HEK293 (cell line): ENCODE measurements at regions not wholly inside any gene's neighbourhood (a gene's known extent, or its start where the extent isn't known, plus 50 kb on each side); places are given as distances from the start of the nearest gene placed in this dataset.

Source experiments
- AEBP2 ChIP-seq: fragments of 450-650 bp; formaldehyde crosslinking; IDR thresholded peaks from 2 replicates; pipeline ENCODE4 v1.5.1; 2016; ENCODE audit warnings: missing biosample characterization, missing genetic modification characterization, borderline replicate concordance
- CTCF ChIP-seq: fragments of 450-650 bp; formaldehyde crosslinking; IDR thresholded peaks from 2 replicates; pipeline ENCODE4 v1.5.1; 2016; ENCODE audit warnings: missing biosample characterization, missing genetic modification characterization
- GLIS2 ChIP-seq: fragments of 450-650 bp; formaldehyde crosslinking; IDR thresholded peaks from 2 replicates; pipeline ENCODE4 v1.5.1; 2016; ENCODE audit warnings: missing biosample characterization, missing genetic modification characterization
- PATZ1 ChIP-seq: fragments of 450-650 bp; formaldehyde crosslinking; IDR thresholded peaks from 2 replicates; pipeline ENCODE4 v1.5.1; 2016; ENCODE audit warnings: missing biosample characterization, missing genetic modification characterization
- PRDM4 ChIP-seq: fragments of 450-650 bp; formaldehyde crosslinking; IDR thresholded peaks from 2 replicates; pipeline ENCODE4 v1.5.1; 2017; ENCODE audit warnings: missing biosample characterization, missing genetic modification characterization
- SALL2 ChIP-seq: fragments of 450-650 bp; formaldehyde crosslinking; IDR thresholded peaks from 2 replicates; pipeline ENCODE4 v1.5.0; 2017; ENCODE audit warnings: missing biosample characterization, mild to moderate bottlenecking, missing genetic modification characterization, borderline replicate concordance
- SP2 ChIP-seq: fragments of 450-650 bp; formaldehyde crosslinking; IDR thresholded peaks from 2 replicates; pipeline ENCODE4 v1.5.1; 2016; ENCODE audit warnings: missing biosample characterization, missing genetic modification characterization
- ZBTB11 ChIP-seq: fragments of 450-650 bp; formaldehyde crosslinking; conservative IDR thresholded peaks from 2 replicates; pipeline ENCODE4 v1.5.1; 2016; ENCODE audit warnings: low read depth, missing biosample characterization, missing genetic modification characterization
- ZNF10 ChIP-seq: fragments of 450-650 bp; formaldehyde crosslinking; IDR thresholded peaks from 2 replicates; pipeline ENCODE4 v1.5.1; 2017; ENCODE audit warnings: missing biosample characterization, missing genetic modification characterization
- ZNF530 ChIP-seq: fragments of 450-650 bp; formaldehyde crosslinking; IDR thresholded peaks from 2 replicates; pipeline ENCODE4 v1.5.1; 2016; ENCODE audit warnings: low read depth, missing biosample characterization, missing genetic modification characterization
- ZNF624 ChIP-seq: fragments of 450-650 bp; formaldehyde crosslinking; IDR thresholded peaks from 2 replicates; pipeline ENCODE4 v1.5.1; 2017; ENCODE audit warnings: missing biosample characterization, missing genetic modification characterization
- ZNF664 ChIP-seq: fragments of 450-650 bp; formaldehyde crosslinking; IDR thresholded peaks from 2 replicates; pipeline ENCODE4 v1.5.1; 2016; ENCODE audit warnings: missing biosample characterization, missing genetic modification characterization

- TF ChIP-seq CTCF (no peak), AEBP2 (tag by site-specific recombination) (no peak), ZBTB11 (tag by site-specific recombination) (no peak), PRDM4 (tag by site-specific recombination) (no peak), PATZ1 (tag by site-specific recombination) (no peak), ZNF624 (tag by site-specific recombination) (no peak), SP2 (tag by site-specific recombination) (no peak), ZNF10 (tag by site-specific recombination) (no peak), SALL2 (no peak), GLIS2 (tag by site-specific recombination) (no peak), ZNF664 (tag by site-specific recombination) (no peak), ZNF530 (tag by site-specific recombination) (no peak)
Observed at GRCh38 chr11:10975287-10975721, 117.5 kb upstream of the ZBED5 start.
